Liver (tissue), 7 donors: ENCODE measurements at regions not wholly inside any gene's neighbourhood (a gene's known extent, or its start where the extent isn't known, plus 50 kb on each side); places are given as distances from the start of the nearest gene placed in this dataset.

Experiments
- DNase-seq: peaks from one replicate; pipeline ENCODE4 v3.0.0-alpha.2; 2017; ENCODE audit warnings: low spot score
- H3K27ac ChIP-seq, 2 donors: one replicate each; pipeline ENCODE4 v1.7.0; 2013; ENCODE audit warnings: inconsistent platforms in 2 of 2, low read length in 2 of 2, control low read depth in 1 of 2, low read depth in 1 of 2, mild to moderate bottlenecking in 1 of 2
- H3K27me3 ChIP-seq, 4 donors: one replicate each; pipeline versions ENCODE4 v1.6.1 to v1.7.0; 2013; ENCODE audit warnings: low read length in 3 of 4, inconsistent platforms in 1 of 4, mild to moderate bottlenecking in 1 of 4, moderate library complexity in 1 of 4; ENCODE audit not compliant: control insufficient read depth in 4 of 4, insufficient read depth in 4 of 4
- H3K36me3 ChIP-seq, 4 donors: one replicate each; pipeline versions ENCODE4 v1.6.1 to v1.7.0; 2013; ENCODE audit warnings: low read length in 3 of 4, mild to moderate bottlenecking in 3 of 4, low read depth in 1 of 4, moderate library complexity in 1 of 4; ENCODE audit not compliant: control insufficient read depth in 4 of 4, insufficient read depth in 3 of 4
- H3K4me1 ChIP-seq, 4 donors: one replicate each; pipeline versions ENCODE4 v1.6.1 to v1.7.0; 2013; ENCODE audit warnings: low read length in 3 of 4, mild to moderate bottlenecking in 3 of 4, moderate library complexity in 1 of 4; ENCODE audit not compliant: control insufficient read depth in 4 of 4, insufficient read depth in 4 of 4
- H3K4me3 ChIP-seq, 3 donors: one replicate each; pipeline versions ENCODE4 v1.6.1 to v1.7.0; 2013; ENCODE audit warnings: low read length in 3 of 3, control low read depth in 1 of 3, low read depth in 1 of 3, mild to moderate bottlenecking in 1 of 3
- H3K9ac ChIP-seq, 2 donors: one replicate each; pipeline ENCODE4 v1.7.0; 2013; ENCODE audit warnings: low read length in 2 of 2, mild to moderate bottlenecking in 2 of 2, moderate library complexity in 2 of 2, control low read depth in 1 of 2, low read depth in 1 of 2
- H3K9me3 ChIP-seq, 4 donors: one replicate each; pipeline versions ENCODE4 v1.6.1 to v1.7.0; 2013; ENCODE audit warnings: low read length in 3 of 4; ENCODE audit not compliant: control insufficient read depth in 4 of 4
- ATF3 ChIP-seq: IDR thresholded peaks from 2 replicates; pipeline ENCODE4 v1.6.1; 2016; ENCODE audit warnings: antibody characterized with exemption
- EGR1 ChIP-seq, 2 donors: IDR thresholded peaks; 2 replicates each; pipeline ENCODE4 v1.6.1; 2016 to 2018; ENCODE audit warnings: antibody characterized with exemption in 2 of 2, low read depth in 2 of 2
- FOXA1 ChIP-seq: IDR thresholded peaks from 2 replicates; pipeline ENCODE4 v1.6.1; 2016; ENCODE audit warnings: antibody characterized with exemption
- FOXA2 ChIP-seq: IDR thresholded peaks from 2 replicates; pipeline ENCODE4 v1.6.1; 2016; ENCODE audit warnings: antibody characterized with exemption
- HNF4A ChIP-seq, 2 donors: conservative IDR thresholded peaks; 2 replicates each; pipeline ENCODE4 v1.6.1; 2016; ENCODE audit warnings: antibody characterized with exemption in 2 of 2, mild to moderate bottlenecking in 2 of 2
- MAX ChIP-seq: IDR thresholded peaks from 2 replicates; pipeline ENCODE4 v1.6.1; 2016; ENCODE audit warnings: antibody characterized with exemption
- NR2F2 ChIP-seq: IDR thresholded peaks from 2 replicates; pipeline ENCODE4 v1.6.1; 2016; ENCODE audit warnings: antibody characterized with exemption
- RAD21 ChIP-seq, 2 donors: IDR thresholded peaks; 2 replicates each; pipeline ENCODE4 v1.6.1; 2016; ENCODE audit warnings: antibody characterized with exemption in 2 of 2, mild to moderate bottlenecking in 2 of 2
- REST ChIP-seq: IDR thresholded peaks from 2 replicates; pipeline ENCODE4 v1.6.1; 2016; ENCODE audit warnings: antibody characterized with exemption, mild to moderate bottlenecking
- RXRA ChIP-seq, 2 donors: IDR thresholded peaks; 2 replicates each; pipeline ENCODE4 v1.6.1; 2017 to 2018; ENCODE audit warnings: antibody characterized with exemption in 2 of 2, mild to moderate bottlenecking in 1 of 2
- SP1 ChIP-seq: IDR thresholded peaks from 2 replicates; pipeline ENCODE4 v1.6.1; 2018; ENCODE audit warnings: antibody characterized with exemption, mild to moderate bottlenecking
- TAF1 ChIP-seq: conservative IDR thresholded peaks from 2 replicates; pipeline ENCODE4 v1.6.1; 2016; ENCODE audit warnings: antibody characterized with exemption, mild to moderate bottlenecking
- YY1 ChIP-seq: IDR thresholded peaks from 2 replicates; pipeline ENCODE4 v1.6.1; 2016; ENCODE audit warnings: antibody characterized with exemption, mild to moderate bottlenecking
- ZBTB33 ChIP-seq: IDR thresholded peaks from 2 replicates; pipeline ENCODE4 v1.6.1; 2016; ENCODE audit warnings: antibody characterized with exemption
- WGBS: extraction: QIAGEN DNeasy Blood & Tissue Kit; methylation state at CpG from one replicate; pipeline ENCODE4 v1.1.7; 2013; 5-methylcytosine and 5-hydroxymethylcytosine counted together
- donor health status: healthy.
- donor health status: healthy.
- donor health status: healthy.
- donor health status: healthy.

GRCh38 chr3:138890555-138891187 is 55.9 kb upstream of the PIK3CB start:
- Histone ChIP-seq H3K4me1 (no peaks in the 10 kb centered on the region), H3K27me3 (no peaks in the 10 kb centered on the region), H3K9me3 (no peaks in the 10 kb centered on the region), H3K36me3 (no peaks in the 10 kb centered on the region), H3K4me3 (no peak overlapping the region), H3K27ac (peak overlapping the region; percentile 46 to 54), H3K9ac (no peak overlapping the region)
- no peak for DNase-seq
- 81% methylated on average over 9 of the region's 9 CpGs for WGBS
- TF ChIP-seq RAD21 (IDR thresholded peaks at IDR 0.05), result no peak
- no peak for TF ChIP-seq ZBTB33
- no peak for TF ChIP-seq NR2F2
- no peak for TF ChIP-seq HNF4A (conservative IDR thresholded peaks at IDR 0.05)
- no peak for TF ChIP-seq FOXA1
- no peak for TF ChIP-seq REST
- TF ChIP-seq YY1, result no peak
- no peak for TF ChIP-seq FOXA2
- TF ChIP-seq TAF1, result no peak
- no peak for TF ChIP-seq RXRA (IDR thresholded peaks at IDR 0.05)
- TF ChIP-seq MAX, result no peak
- no peak for TF ChIP-seq SP1

GRCh38 chr3:138889792-138890191 is 55.1 kb upstream of the PIK3CB start:
- H3K4me3 ChIP-seq, result no peak overlapping the region
- WGBS, result 90% methylated on average over 3 of the region's 3 CpGs

More at GRCh38 chr3:138889792-138890191, 55.1 kb upstream of the PIK3CB start:
- Histone ChIP-seq H3K27ac (no peak overlapping the region), H3K36me3 (no peaks in the 10 kb centered on the region), H3K4me1 (no peaks in the 10 kb centered on the region), H3K9ac (no peak overlapping the region), H3K9me3 (no peaks in the 10 kb centered on the region), H3K27me3 (no peaks in the 10 kb centered on the region)
- DNase-seq, result no peak
- TF ChIP-seq YY1 (no peak), HNF4A (conservative IDR thresholded peaks at IDR 0.05) (no peak), ZBTB33 (no peak), MAX (no peak), ATF3 (no peak), FOXA2 (no peak), RAD21 (IDR thresholded peaks at IDR 0.05) (no peak), REST (no peak), EGR1 (IDR thresholded peaks at IDR 0.05; ENCODE audit: low read depth in 2 of 2) (no peak), TAF1 (no peak), SP1 (no peak)
